ENCODE measurements at regions not wholly inside any gene's neighbourhood (a gene's known extent, or its start where the extent isn't known, plus 50 kb on each side); places are given as distances from the start of the nearest gene placed in this dataset.

DNA sequence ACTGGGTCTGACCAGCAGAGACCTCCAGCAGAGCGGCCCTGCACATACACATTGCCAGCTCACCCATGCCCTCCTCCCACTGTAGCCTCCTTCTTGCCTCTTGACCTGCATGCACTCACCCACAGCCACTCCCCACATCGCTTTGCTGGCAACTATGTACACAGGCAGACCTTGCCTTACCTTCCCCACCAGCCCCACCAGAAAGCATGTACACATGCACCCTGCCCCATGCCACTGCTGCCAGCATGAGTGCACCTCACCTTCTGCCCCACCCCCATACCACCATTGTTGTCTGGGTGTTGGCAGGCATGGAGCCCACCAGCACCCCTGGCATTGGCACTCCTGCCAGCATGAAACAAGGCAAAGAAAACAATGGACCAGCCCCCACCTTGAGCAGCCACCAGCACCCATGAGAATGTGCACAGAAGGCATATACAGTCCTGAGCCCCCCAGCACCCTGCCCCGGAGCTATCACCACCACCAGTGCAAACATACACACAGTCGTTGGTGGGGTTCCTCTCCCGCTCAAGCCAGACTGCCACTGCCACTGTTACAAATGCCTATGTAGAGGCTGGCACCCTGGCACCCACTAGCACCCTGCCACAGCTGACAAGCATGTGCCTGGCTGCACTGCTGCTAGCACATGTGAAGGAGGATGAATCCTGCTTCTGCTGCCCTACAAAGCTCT lies 171.4 kb upstream of the NR4A3 start:
- Histone ChIP-seq H3K4me3 (ENCODE audit: low read depth in 2 of 2, low read length in 1 of 2) (no peak overlapping the region), H3K79me2 (ENCODE audit: insufficient read depth) (no peaks in the 10 kb centered on the region), H4K20me1 (ENCODE audit: insufficient read depth) (no peaks in the 10 kb centered on the region), H3K27me3 (ENCODE audit: insufficient read depth) (no peaks in the 10 kb centered on the region), H3K4me1 (ENCODE audit: control insufficient read depth in 1 of 2, insufficient read depth in 2 of 2, low read depth in 1 of 2, low read length in 1 of 2) (no peaks in the 10 kb centered on the region), H3K36me3 (replicated peaks in 1 of 2; ENCODE audit: control insufficient read depth in 1 of 2, insufficient read depth in 2 of 2, low read length in 1 of 2) (no peaks in the 10 kb centered on the region), H3K9me2 (no peaks in the 10 kb centered on the region), H3K4me2 (no peak overlapping the region), H3K27ac (ENCODE audit: low read depth in 2 of 2, low read length in 1 of 2) (no peak overlapping the region), H3K9me3 (no peaks in the 10 kb centered on the region), H3K9ac (no peak overlapping the region), H2AFZ (ENCODE audit: low read depth) (no peak overlapping the region), H3F3A (replicated peaks; ENCODE audit: insufficient read depth) (no peaks in the 10 kb centered on the region)
- 43% methylated on average over 5 of the region's 5 CpGs for WGBS (ENCODE audit: low lambda C conversion rate)
- no peak for DNase-seq
- ChIA-PET CTCF (interaction anchor here (0.9 kb wide), 1 partner anchor 11 kb away, joined by 3 read pairs; no protein-coding TSS in a partner anchor), POLR2A (no interaction called here)
- TF ChIP-seq CHD2 (IDR thresholded peaks at IDR 0.05; ENCODE audit: low read length, partially characterized antibody) = no peak
- TF ChIP-seq, protein P1, sequence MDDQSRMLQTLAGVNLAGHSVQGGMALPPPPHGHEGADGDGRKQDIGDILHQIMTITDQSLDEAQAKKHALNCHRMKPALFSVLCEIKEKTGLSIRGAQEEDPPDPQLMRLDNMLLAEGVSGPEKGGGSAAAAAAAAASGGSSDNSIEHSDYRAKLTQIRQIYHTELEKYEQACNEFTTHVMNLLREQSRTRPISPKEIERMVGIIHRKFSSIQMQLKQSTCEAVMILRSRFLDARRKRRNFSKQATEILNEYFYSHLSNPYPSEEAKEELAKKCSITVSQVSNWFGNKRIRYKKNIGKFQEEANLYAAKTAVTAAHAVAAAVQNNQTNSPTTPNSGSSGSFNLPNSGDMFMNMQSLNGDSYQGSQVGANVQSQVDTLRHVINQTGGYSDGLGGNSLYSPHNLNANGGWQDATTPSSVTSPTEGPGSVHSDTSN (IDR thresholded peaks at IDR 0.05) = no peak
- no peak for TF ChIP-seq RCOR1 (IDR thresholded peaks at IDR 0.05; ENCODE audit: low read length)
- TF ChIP-seq, protein P2, sequence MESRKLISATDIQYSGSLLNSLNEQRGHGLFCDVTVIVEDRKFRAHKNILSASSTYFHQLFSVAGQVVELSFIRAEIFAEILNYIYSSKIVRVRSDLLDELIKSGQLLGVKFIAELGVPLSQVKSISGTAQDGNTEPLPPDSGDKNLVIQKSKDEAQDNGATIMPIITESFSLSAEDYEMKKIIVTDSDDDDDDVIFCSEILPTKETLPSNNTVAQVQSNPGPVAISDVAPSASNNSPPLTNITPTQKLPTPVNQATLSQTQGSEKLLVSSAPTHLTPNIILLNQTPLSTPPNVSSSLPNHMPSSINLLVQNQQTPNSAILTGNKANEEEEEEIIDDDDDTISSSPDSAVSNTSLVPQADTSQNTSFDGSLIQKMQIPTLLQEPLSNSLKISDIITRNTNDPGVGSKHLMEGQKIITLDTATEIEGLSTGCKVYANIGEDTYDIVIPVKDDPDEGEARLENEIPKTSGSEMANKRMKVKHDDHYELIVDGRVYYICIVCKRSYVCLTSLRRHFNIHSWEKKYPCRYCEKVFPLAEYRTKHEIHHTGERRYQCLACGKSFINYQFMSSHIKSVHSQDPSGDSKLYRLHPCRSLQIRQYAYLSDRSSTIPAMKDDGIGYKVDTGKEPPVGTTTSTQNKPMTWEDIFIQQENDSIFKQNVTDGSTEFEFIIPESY (IDR thresholded peaks at IDR 0.05; ENCODE audit: borderline replicate concordance, low read depth) = no peak
- TF ChIP-seq RFX5 (IDR thresholded peaks at IDR 0.05; ENCODE audit: low read length) = no peak
- no peak for TF ChIP-seq JUND (IDR thresholded peaks at IDR 0.05)
- no peak for TF ChIP-seq ELF1 (IDR thresholded peaks at IDR 0.05)

DNA sequence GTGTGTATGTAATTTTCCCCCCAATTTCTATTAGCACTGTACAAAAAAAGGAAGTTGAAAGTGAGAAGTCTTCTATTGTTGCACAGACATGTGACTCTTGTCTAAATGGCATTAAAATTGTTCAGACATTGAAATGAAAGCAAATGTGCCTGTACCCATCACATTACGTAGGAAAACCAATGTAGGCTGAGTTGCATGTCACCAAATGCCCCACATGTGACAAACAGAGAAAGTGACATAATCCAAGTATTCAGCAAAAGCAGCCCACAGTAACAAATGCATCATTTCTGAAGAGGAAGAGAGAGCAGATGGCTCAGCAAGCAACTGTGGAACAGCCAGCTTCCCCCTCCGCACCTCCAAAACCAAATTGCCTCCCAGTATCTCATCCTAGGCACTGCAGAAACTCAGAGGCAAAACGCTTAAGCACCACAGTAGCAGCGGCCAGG lies 161.5 kb upstream of the NR4A3 start:
- no peak overlapping the region for H3K4me3 ChIP-seq (ENCODE audit: low read depth in 2 of 2, low read length in 1 of 2)
- no peak overlapping the region for H3K4me2 ChIP-seq
- no peaks in the 10 kb centered on the region for H3K79me2 ChIP-seq (ENCODE audit: insufficient read depth)
- no peak overlapping the region for H2AFZ ChIP-seq (ENCODE audit: low read depth)
- no peaks in the 10 kb centered on the region for H3F3A ChIP-seq (replicated peaks; ENCODE audit: insufficient read depth)
- WGBS (ENCODE audit: low lambda C conversion rate) = 63% methylated on average over 4 of the region's 4 CpGs
- H3K36me3 ChIP-seq (replicated peaks in 1 of 2; ENCODE audit: control insufficient read depth in 1 of 2, insufficient read depth in 2 of 2, low read length in 1 of 2) = no peaks in the 10 kb centered on the region
- TF ChIP-seq EP300 (IDR thresholded peaks at IDR 0.05; ENCODE audit: borderline replicate concordance in 1 of 2, low read depth in 1 of 2, low read length in 1 of 2) = no peak
- TF ChIP-seq NRF1 (IDR thresholded peaks at IDR 0.05; ENCODE audit: low read depth, low read length) = no peak
- TF ChIP-seq YY1 (IDR thresholded peaks at IDR 0.05; ENCODE audit: low read depth) = no peak
- TF ChIP-seq, protein P3, sequence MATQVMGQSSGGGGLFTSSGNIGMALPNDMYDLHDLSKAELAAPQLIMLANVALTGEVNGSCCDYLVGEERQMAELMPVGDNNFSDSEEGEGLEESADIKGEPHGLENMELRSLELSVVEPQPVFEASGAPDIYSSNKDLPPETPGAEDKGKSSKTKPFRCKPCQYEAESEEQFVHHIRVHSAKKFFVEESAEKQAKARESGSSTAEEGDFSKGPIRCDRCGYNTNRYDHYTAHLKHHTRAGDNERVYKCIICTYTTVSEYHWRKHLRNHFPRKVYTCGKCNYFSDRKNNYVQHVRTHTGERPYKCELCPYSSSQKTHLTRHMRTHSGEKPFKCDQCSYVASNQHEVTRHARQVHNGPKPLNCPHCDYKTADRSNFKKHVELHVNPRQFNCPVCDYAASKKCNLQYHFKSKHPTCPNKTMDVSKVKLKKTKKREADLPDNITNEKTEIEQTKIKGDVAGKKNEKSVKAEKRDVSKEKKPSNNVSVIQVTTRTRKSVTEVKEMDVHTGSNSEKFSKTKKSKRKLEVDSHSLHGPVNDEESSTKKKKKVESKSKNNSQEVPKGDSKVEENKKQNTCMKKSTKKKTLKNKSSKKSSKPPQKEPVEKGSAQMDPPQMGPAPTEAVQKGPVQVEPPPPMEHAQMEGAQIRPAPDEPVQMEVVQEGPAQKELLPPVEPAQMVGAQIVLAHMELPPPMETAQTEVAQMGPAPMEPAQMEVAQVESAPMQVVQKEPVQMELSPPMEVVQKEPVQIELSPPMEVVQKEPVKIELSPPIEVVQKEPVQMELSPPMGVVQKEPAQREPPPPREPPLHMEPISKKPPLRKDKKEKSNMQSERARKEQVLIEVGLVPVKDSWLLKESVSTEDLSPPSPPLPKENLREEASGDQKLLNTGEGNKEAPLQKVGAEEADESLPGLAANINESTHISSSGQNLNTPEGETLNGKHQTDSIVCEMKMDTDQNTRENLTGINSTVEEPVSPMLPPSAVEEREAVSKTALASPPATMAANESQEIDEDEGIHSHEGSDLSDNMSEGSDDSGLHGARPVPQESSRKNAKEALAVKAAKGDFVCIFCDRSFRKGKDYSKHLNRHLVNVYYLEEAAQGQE (IDR thresholded peaks at IDR 0.05; ENCODE audit: low read depth, low read length) = no peak
- no peak for TF ChIP-seq NFIC (IDR thresholded peaks at IDR 0.05; ENCODE audit: borderline replicate concordance)
- TF ChIP-seq, protein P2 (IDR thresholded peaks at IDR 0.05; ENCODE audit: borderline replicate concordance, low read depth) = no peak
- TF ChIP-seq, protein P4, sequence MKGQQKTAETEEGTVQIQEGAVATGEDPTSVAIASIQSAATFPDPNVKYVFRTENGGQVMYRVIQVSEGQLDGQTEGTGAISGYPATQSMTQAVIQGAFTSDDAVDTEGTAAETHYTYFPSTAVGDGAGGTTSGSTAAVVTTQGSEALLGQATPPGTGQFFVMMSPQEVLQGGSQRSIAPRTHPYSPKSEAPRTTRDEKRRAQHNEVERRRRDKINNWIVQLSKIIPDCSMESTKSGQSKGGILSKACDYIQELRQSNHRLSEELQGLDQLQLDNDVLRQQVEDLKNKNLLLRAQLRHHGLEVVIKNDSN (IDR thresholded peaks at IDR 0.05; ENCODE audit: borderline replicate concordance, low read depth) = no peak
- no peak for TF ChIP-seq CHD2 (IDR thresholded peaks at IDR 0.05; ENCODE audit: low read length, partially characterized antibody)
- H4K20me1 ChIP-seq (ENCODE audit: insufficient read depth) = no peaks in the 10 kb centered on the region
- POLR2A ChIA-PET = no interaction called here
- no peaks in the 10 kb centered on the region for H3K9me2 ChIP-seq
- no peak overlapping the region for H3K9ac ChIP-seq
- H3K4me1 ChIP-seq (ENCODE audit: control insufficient read depth in 1 of 2, insufficient read depth in 2 of 2, low read depth in 1 of 2, low read length in 1 of 2) = no peaks in the 10 kb centered on the region
- no peak overlapping the region for H3K27ac ChIP-seq (ENCODE audit: low read depth in 2 of 2, low read length in 1 of 2)
- H3K9me3 ChIP-seq = no peaks in the 10 kb centered on the region
- CTCF ChIA-PET = no interaction called here
- DNase-seq = no peak
- no peaks in the 10 kb centered on the region for H3K27me3 ChIP-seq (ENCODE audit: insufficient read depth)
